A673 (cell line): ENCODE measurements at regions not wholly inside any gene's neighbourhood (a gene's known extent, or its start where the extent isn't known, plus 50 kb on each side); places are given as distances from the start of the nearest gene placed in this dataset.

ENCODE experiments used
- BruUV-seq: library from RNA; stranded (reverse); fragments of 400-500 nt; replicated peaks from 2 replicates; lab custom pipeline; 2021; lab: Mats Ljungman, UMichigan
- CTCF ChIA-PET: fragments of 300-600 bp; sonication (Branson Sonifier 250); formaldehyde crosslinking; loops from one replicate; lab custom pipeline; 2022; ENCODE audit warnings: antibody characterized with exemption; lab: Charles Lee
- POLR2A ChIA-PET: fragments of 300-600 bp; sonication (Branson Sonifier 250); formaldehyde crosslinking; loops from one replicate; lab custom pipeline; 2022; ENCODE audit warnings: antibody characterized with exemption; ENCODE audit not compliant: low non-redundant PET; lab: Charles Lee
- DNase-seq: peaks from one replicate; pipeline ENCODE4 v3.0.0-alpha.2; 2015; ENCODE audit warnings: low spot score
- H3K27ac ChIP-seq: fragments of 200-600 bp; sonication (generic); 2 replicates; pipeline ENCODE4 v1.5.1; 2016; ENCODE audit warnings: mixed run types, low read depth, mild to moderate bottlenecking, mixed read lengths, antibody characterized with exemption, low read length; ENCODE audit not compliant: poor library complexity, severe bottlenecking
- H3K27me3 ChIP-seq: fragments of 200-600 bp; sonication (generic); replicated peaks from 2 replicates; pipeline ENCODE4 v1.6.1; 2017; ENCODE audit warnings: mixed run types, low read depth, mild to moderate bottlenecking, mixed read lengths, antibody characterized with exemption, low read length; ENCODE audit not compliant: insufficient read depth, poor library complexity
- H3K36me3 ChIP-seq: fragments of 200-600 bp; sonication (generic); 2 replicates; pipeline ENCODE4 v1.6.1; 2016; ENCODE audit warnings: mixed run types, mild to moderate bottlenecking, mixed read lengths, antibody characterized with exemption, low read length; ENCODE audit not compliant: insufficient read depth, poor library complexity, severe bottlenecking
- H3K4me1 ChIP-seq: fragments of 200-600 bp; sonication (generic); 2 replicates; pipeline ENCODE4 v1.6.1; 2017; ENCODE audit warnings: mixed run types, mild to moderate bottlenecking, mixed read lengths, antibody characterized with exemption, low read length; ENCODE audit not compliant: insufficient read depth, poor library complexity, severe bottlenecking
- H3K4me3 ChIP-seq: fragments of 200-600 bp; sonication (generic); 2 replicates; pipeline ENCODE4 v1.5.1; 2016; ENCODE audit warnings: low read depth, mixed run types, mild to moderate bottlenecking, mixed read lengths, low read length; ENCODE audit not compliant: poor library complexity, severe bottlenecking
- H3K9me3 ChIP-seq: fragments of 200-600 bp; sonication (generic); 2 replicates; pipeline ENCODE4 v1.6.1; 2016; ENCODE audit warnings: mixed run types, low read depth, mild to moderate bottlenecking, mixed read lengths, antibody characterized with exemption, low read length; ENCODE audit not compliant: poor library complexity, severe bottlenecking
- EZH2 ChIP-seq: fragments of 200-600 bp; sonication (generic); IDR thresholded peaks from 2 replicates; pipeline ENCODE4 v1.6.1; 2017; ENCODE audit warnings: borderline replicate concordance, low read depth, mild to moderate bottlenecking, mixed read lengths, antibody characterized with exemption, low read length; ENCODE audit not compliant: poor library complexity, severe bottlenecking
- intact Hi-C: fragments of 100-400 bp; cut with micrococcal nuclease; formaldehyde crosslinking; loops from one replicate; pipeline ENCODE4 v1.10.0; 2022; ENCODE audit not compliant: unreplicated experiment
- TF ChIP-seq, protein P1 (sequence below): fragments of 300-800, 200-600 bp; sonication (generic); conservative IDR thresholded peaks from 2 replicates; pipeline ENCODE4 v1.5.1; 2017; ENCODE audit warnings: low read depth, mild to moderate bottlenecking, antibody characterized with exemption, low read length, moderate library complexity, mixed read lengths

DNA sequence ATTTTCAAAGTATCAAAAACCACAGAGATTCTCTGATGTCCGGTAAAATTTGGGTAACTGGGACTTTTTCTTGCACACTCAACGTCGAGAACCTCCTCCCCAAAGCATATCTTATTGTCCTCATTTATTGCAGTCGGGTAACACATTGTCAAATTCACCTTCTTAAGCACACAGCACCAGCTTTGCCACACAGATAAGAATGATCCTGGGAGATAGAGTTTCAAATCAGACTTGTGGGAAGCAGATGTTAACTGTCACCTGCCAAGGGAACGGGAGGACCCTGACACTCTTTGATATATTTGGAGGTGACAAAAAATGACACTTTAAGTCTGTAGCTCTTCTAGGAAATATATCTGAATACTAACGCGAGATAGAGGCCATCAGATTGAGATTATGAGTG is 282.1 kb upstream of the BMP2 start:
- BruUV-seq = no TSS peak
- Histone ChIP-seq H3K4me1 (no peaks in the 10 kb centered on the region), H3K27me3 (no peaks in the 10 kb centered on the region), H3K27ac (no peak overlapping the region), H3K4me3 (no peak overlapping the region), H3K36me3 (no peaks in the 10 kb centered on the region), H3K9me3 (no peaks in the 10 kb centered on the region)
- TF ChIP-seq, protein P1, sequence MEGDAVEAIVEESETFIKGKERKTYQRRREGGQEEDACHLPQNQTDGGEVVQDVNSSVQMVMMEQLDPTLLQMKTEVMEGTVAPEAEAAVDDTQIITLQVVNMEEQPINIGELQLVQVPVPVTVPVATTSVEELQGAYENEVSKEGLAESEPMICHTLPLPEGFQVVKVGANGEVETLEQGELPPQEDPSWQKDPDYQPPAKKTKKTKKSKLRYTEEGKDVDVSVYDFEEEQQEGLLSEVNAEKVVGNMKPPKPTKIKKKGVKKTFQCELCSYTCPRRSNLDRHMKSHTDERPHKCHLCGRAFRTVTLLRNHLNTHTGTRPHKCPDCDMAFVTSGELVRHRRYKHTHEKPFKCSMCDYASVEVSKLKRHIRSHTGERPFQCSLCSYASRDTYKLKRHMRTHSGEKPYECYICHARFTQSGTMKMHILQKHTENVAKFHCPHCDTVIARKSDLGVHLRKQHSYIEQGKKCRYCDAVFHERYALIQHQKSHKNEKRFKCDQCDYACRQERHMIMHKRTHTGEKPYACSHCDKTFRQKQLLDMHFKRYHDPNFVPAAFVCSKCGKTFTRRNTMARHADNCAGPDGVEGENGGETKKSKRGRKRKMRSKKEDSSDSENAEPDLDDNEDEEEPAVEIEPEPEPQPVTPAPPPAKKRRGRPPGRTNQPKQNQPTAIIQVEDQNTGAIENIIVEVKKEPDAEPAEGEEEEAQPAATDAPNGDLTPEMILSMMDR = no peak
- no peak for TF ChIP-seq EZH2
- POLR2A ChIA-PET = no interaction called here
- DNase-seq = no peak
- CTCF ChIA-PET = no interaction called here
- intact Hi-C loops = no loop called here

DNA sequence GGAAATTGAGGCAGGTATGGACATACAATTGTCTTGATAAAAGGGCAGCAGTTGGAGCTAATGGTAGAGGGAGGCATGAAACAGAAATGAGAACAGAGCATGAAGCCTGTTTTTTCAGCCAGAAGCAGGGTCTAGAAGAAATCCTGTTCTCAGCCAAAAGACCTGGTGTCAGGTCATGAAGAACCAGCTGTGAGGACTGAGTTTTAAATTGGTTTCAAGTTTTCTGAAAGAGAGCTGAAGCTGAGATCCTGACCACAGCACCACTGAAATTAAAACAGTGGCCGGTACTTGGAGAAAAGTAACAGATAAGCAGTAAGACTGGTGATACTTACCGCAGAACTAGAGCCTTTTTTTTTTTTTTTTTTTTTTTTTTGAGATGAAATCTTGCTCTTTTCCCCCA is 283.8 kb upstream of the BMP2 start:
- intact Hi-C loops = no loop called here
- POLR2A ChIA-PET = no interaction called here
- Histone ChIP-seq H3K27ac (no peak overlapping the region), H3K9me3 (no peaks in the 10 kb centered on the region), H3K4me3 (no peak overlapping the region), H3K27me3 (no peaks in the 10 kb centered on the region), H3K4me1 (no peaks in the 10 kb centered on the region), H3K36me3 (no peaks in the 10 kb centered on the region)
- TF ChIP-seq, protein P1 = no peak
- no peak for TF ChIP-seq EZH2
- CTCF ChIA-PET = no interaction called here
- DNase-seq = no peak
- BruUV-seq = no TSS peak

DNA sequence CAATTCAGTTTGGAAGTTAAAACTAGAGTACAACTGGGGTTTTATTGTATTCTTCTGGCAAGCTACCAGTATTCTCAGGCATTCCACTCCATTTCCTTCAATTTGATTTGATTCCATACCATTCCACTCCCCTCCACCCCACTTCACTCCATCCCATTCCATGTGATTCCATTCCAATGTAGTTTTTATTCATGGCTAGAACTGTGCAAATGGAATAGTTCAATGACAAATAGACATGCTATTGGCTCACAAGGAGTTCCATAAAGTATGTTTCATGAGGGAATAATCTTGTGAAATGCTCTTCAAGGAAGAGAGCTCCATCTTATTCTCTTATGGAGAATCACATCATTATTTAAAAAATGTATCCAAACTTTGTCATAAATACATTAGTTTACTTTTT is 285.0 kb upstream of the BMP2 start:
- intact Hi-C loops = no loop called here
- ChIA-PET POLR2A (interaction anchor here (0.6 kb wide), 1 partner anchor 75 kb away, joined by 11 read pairs; no protein-coding TSS in a partner anchor), CTCF (no interaction called here)

More for the DNA sequence above, 285.0 kb upstream of the BMP2 start:
- Histone ChIP-seq H3K4me1 (no peaks in the 10 kb centered on the region), H3K4me3 (no peak overlapping the region), H3K9me3 (no peaks in the 10 kb centered on the region), H3K27ac (no peak overlapping the region), H3K27me3 (no peaks in the 10 kb centered on the region), H3K36me3 (no peaks in the 10 kb centered on the region)
- DNase-seq = no peak
- TF ChIP-seq EZH2 = no peak
- TF ChIP-seq, protein P1 = no peak
- no TSS peak for BruUV-seq
